OCI-LY3 (cell line): ENCODE measurements at regions not wholly inside any gene's neighbourhood (a gene's known extent, or its start where the extent isn't known, plus 50 kb on each side); places are given as distances from the start of the nearest gene placed in this dataset.

Source experiments
- CTCF ChIP-seq: fragments of 200-600, 300-600 bp; sonication (generic); IDR thresholded peaks from 2 replicates; pipeline ENCODE4 v1.5.1; 2014; ENCODE audit warnings: antibody characterized with exemption, low read length, low read depth
- EZH2phosphoT487 ChIP-seq: fragments of 200-600 bp; shearing (Covaris generic); IDR thresholded peaks from 2 replicates; pipeline ENCODE4 v1.6.1; 2018; ENCODE audit warnings: antibody characterized with exemption, mixed run types, low read depth

DNA sequence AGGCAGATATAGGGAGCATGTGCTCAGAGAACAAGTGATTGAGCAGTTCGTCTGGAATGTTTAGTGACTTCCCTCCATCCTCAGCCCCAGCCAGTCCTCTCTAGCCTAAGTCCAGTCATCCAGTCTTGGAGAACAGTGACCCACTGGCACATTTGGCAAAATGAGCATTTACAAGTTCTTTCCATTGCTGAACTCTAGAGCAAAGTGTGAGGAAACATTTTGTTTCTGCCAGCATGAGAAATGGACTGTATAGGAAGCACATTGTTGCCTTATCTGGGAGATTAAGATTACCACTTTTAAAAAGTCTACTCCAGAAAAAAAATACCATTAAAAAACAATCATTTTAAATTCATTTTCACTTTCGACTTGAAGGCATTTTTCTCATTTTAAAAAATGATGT is 353.6 kb downstream of the SHQ1 start:
- TF ChIP-seq CTCF (no peak), EZH2phosphoT487 (no peak)
